ENCODE measurements at regions not wholly inside any gene's neighbourhood (a gene's known extent, or its start where the extent isn't known, plus 50 kb on each side); places are given as distances from the start of the nearest gene placed in this dataset.

- Histone ChIP-seq H3K79me2 (ENCODE audit: control insufficient read depth, low read length) (no peaks in the 10 kb centered on the region), H3F3A (ENCODE audit: control insufficient read depth, insufficient read depth) (no peaks in the 10 kb centered on the region), H3K27ac (ENCODE audit: low read depth, low read length) (no peak overlapping the region), H4K20me1 (ENCODE audit: control insufficient read depth, insufficient read depth, low read depth, low read length) (no peaks in the 10 kb centered on the region), H3K9me3 (ENCODE audit: control insufficient read depth, insufficient read depth, low read length) (no peaks in the 10 kb centered on the region), H3K9me2 (replicated peaks; ENCODE audit: control insufficient read depth, low read length) (no peaks in the 10 kb centered on the region), H3K4me2 (ENCODE audit: low read length) (no peak overlapping the region), H3K4me1 (ENCODE audit: control insufficient read depth, low read length) (peaks cover 7% of the 10 kb centered on the region), H3K4me3 (ENCODE audit: low read length) (no peak overlapping the region), H3K27me3 (ENCODE audit: control insufficient read depth, low read length) (peaks cover 11% of the 10 kb centered on the region), H3K36me3 (ENCODE audit: control insufficient read depth, low read length) (no peaks in the 10 kb centered on the region)
- no peak for TF ChIP-seq CTCF (IDR thresholded peaks at IDR 0.05; ENCODE audit: low read depth, low read length, poor library complexity, severe bottlenecking)
- no peak for TF ChIP-seq EZH2phosphoT487 (IDR thresholded peaks at IDR 0.05; ENCODE audit: borderline replicate concordance, low read length)
Observed at GRCh38 chr13:95480791-95481780, 71.4 kb upstream of the CLDN10 start.

DNA sequence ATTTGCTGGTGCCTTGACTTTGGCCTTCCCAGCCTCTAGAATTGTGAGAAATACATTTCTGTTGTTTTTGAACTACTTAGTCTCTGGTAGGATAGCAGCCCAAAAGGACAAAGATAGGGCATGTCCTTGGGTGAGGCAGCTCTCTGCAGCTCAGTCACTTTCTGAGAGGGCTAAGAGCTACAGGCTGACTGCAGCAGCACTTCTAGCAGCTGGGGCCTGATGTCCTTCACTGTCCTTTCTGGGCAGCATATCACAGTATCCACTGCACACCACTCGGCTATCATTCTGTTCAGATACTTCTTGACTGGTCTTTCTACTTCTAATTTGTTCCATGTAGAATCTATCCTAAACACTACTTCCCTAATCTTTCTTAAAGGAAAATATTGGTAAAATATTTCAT, 68.5 kb upstream of the CLDN10 start:
- Histone ChIP-seq H3K36me3 (ENCODE audit: control insufficient read depth, low read length) (no peaks in the 10 kb centered on the region), H3K4me2 (ENCODE audit: low read length) (no peak overlapping the region), H3K4me3 (ENCODE audit: low read length) (no peak overlapping the region), H3K27me3 (ENCODE audit: control insufficient read depth, low read length) (peaks cover 11% of the 10 kb centered on the region), H3K27ac (ENCODE audit: low read depth, low read length) (no peak overlapping the region), H3F3A (ENCODE audit: control insufficient read depth, insufficient read depth) (no peaks in the 10 kb centered on the region), H3K79me2 (ENCODE audit: control insufficient read depth, low read length) (no peaks in the 10 kb centered on the region), H3K9me2 (replicated peaks; ENCODE audit: control insufficient read depth, low read length) (no peaks in the 10 kb centered on the region), H3K4me1 (ENCODE audit: control insufficient read depth, low read length) (no peaks in the 10 kb centered on the region), H4K20me1 (ENCODE audit: control insufficient read depth, insufficient read depth, low read depth, low read length) (no peaks in the 10 kb centered on the region), H3K9me3 (ENCODE audit: control insufficient read depth, insufficient read depth, low read length) (no peaks in the 10 kb centered on the region)
- TF ChIP-seq EZH2phosphoT487 (IDR thresholded peaks at IDR 0.05; ENCODE audit: borderline replicate concordance, low read length) (no peak), CTCF (IDR thresholded peaks at IDR 0.05; ENCODE audit: low read depth, low read length, poor library complexity, severe bottlenecking) (no peak)

DNA sequence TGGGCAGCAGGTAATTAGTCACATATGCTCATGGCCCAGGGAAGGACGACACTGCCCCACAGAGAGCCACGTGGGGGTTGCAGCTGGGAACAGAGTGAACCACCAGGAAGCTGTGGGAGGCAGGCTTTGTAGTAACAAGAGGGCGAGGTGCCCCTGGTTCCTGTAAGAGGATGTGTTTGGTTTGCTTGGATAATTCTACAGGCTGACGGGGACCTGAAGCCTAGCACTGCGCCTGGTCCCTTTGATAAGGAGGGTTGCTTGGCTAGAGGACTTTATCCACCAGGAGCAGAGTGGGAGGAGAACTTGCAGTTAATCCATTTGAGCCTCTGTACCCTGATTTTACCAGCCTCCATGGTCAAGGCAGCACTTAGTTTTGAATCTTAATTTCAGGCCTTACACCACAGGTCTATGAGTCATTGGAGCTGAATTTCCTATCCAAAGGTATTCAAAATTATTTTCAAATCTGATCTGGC, 67.4 kb upstream of the CLDN10 start:
- no peak overlapping the region for H3K27ac ChIP-seq (ENCODE audit: low read depth, low read length)
- H3K9me3 ChIP-seq (ENCODE audit: control insufficient read depth, insufficient read depth, low read length), result no peaks in the 10 kb centered on the region
- no peaks in the 10 kb centered on the region for H3K79me2 ChIP-seq (ENCODE audit: control insufficient read depth, low read length)
- peaks cover 11% of the 10 kb centered on the region for H3K27me3 ChIP-seq (ENCODE audit: control insufficient read depth, low read length)
- H3K4me2 ChIP-seq (ENCODE audit: low read length), result no peak overlapping the region
- H3K4me3 ChIP-seq (ENCODE audit: low read length), result no peak overlapping the region
- H3K9me2 ChIP-seq (replicated peaks; ENCODE audit: control insufficient read depth, low read length), result no peaks in the 10 kb centered on the region
- H4K20me1 ChIP-seq (ENCODE audit: control insufficient read depth, insufficient read depth, low read depth, low read length), result no peaks in the 10 kb centered on the region
- H3F3A ChIP-seq (ENCODE audit: control insufficient read depth, insufficient read depth), result no peaks in the 10 kb centered on the region
- no peaks in the 10 kb centered on the region for H3K4me1 ChIP-seq (ENCODE audit: control insufficient read depth, low read length)
- no peaks in the 10 kb centered on the region for H3K36me3 ChIP-seq (ENCODE audit: control insufficient read depth, low read length)
- TF ChIP-seq EZH2phosphoT487 (IDR thresholded peaks at IDR 0.05; ENCODE audit: borderline replicate concordance, low read length) (no peak), CTCF (IDR thresholded peaks at IDR 0.05; ENCODE audit: low read depth, low read length, poor library complexity, severe bottlenecking) (no peak)

Measured in DOHH2 (cell line).